ENCODE measurements at regions not wholly inside any gene's neighbourhood (a gene's known extent, or its start where the extent isn't known, plus 50 kb on each side); places are given as distances from the start of the nearest gene placed in this dataset.

DNA sequence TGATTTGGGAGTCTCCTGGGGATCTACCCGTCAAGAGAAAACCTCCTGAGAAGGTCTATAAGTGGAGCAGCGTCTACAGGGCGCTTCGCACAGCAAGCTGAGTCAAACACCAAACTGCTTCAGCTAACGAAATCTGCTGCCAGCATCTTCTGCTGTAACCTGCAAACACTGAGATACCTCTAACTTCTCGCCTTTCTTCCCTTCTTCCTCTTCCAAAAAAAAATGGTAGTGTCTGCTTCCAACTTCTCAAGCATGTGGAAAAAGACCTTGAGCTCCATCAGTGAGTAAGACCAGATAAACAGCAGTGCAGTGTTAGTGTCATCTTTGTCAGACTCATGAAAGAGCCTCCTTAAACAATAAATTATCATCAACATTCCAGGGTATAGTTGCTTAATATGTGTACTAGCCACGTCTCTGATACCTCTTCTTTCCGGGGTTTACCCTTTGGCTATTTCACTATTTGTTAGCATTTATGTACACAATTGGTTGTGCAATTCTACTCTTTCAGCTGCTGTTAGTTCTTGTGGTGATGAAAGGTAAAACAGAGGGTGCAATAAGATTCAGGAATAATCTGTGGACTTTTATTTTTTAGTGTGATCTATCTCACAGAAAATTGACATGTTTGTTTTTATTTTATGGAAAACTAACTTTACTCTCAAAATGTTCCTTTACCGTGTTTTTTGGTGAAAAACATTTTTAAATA, 81.6 kb downstream of the LLPH start (continued):
- TF ChIP-seq TCF7 (IDR thresholded peaks at IDR 0.05; ENCODE audit: low read depth) (peak; percentile 95), NCOR1 (IDR thresholded peaks at IDR 0.05; ENCODE audit: borderline replicate concordance, low read length) (peak; percentile 91), REXO4 (CRISPR knock-in tag; IDR thresholded peaks at IDR 0.05; ENCODE audit: borderline replicate concordance) (no peak), KDM6A (CRISPR knock-in tag; IDR thresholded peaks at IDR 0.05; ENCODE audit: low read depth) (peak; percentile 61; the same call in 1 of the 2 replicates), ZNF24 (IDR thresholded peaks at IDR 0.05) (peak; percentile 45; the same call in 1 of the 2 replicates), HNRNPLL (IDR thresholded peaks at IDR 0.05; ENCODE audit: low read depth, low read length, poor library complexity, severe bottlenecking) (no peak), ZNF563 (CRISPR knock-in tag; IDR thresholded peaks at IDR 0.05) (no peak), DR1 (CRISPR knock-in tag; IDR thresholded peaks at IDR 0.05) (no peak), SETDB1 (CRISPR knock-in tag; IDR thresholded peaks at IDR 0.05; ENCODE audit: borderline replicate concordance) (no peak), ZBTB8A (CRISPR knock-in tag; IDR thresholded peaks at IDR 0.05; ENCODE audit: borderline replicate concordance, low read depth) (no peak; the same call in 1 of the 2 replicates), DPF2 (CRISPR knock-in tag; IDR thresholded peaks at IDR 0.05; ENCODE audit: borderline replicate concordance, low read depth) (peak; percentile 96), ZFP1 (CRISPR knock-in tag; IDR thresholded peaks at IDR 0.05) (peak; percentile 65; the same call in 1 of the 2 replicates), TBP (CRISPR knock-in tag; IDR thresholded peaks at IDR 0.05) (no peak), CHCHD3 (CRISPR knock-in tag; IDR thresholded peaks at IDR 0.05) (no peak), CEBPG (CRISPR knock-in tag; IDR thresholded peaks at IDR 0.05) (peak; percentile 98), FOXC1 (CRISPR knock-in tag; IDR thresholded peaks at IDR 0.05; ENCODE audit: borderline replicate concordance) (no peak), GATA4 (IDR thresholded peaks at IDR 0.05; ENCODE audit: borderline replicate concordance, low read depth) (peak; percentile 95), HNF4A (CRISPR knock-in tag; IDR thresholded peaks at IDR 0.05) (peak; percentile 89), AKAP8 (CRISPR knock-in tag; IDR thresholded peaks at IDR 0.05) (no peak)
- TF ChIP-seq, protein P1, sequence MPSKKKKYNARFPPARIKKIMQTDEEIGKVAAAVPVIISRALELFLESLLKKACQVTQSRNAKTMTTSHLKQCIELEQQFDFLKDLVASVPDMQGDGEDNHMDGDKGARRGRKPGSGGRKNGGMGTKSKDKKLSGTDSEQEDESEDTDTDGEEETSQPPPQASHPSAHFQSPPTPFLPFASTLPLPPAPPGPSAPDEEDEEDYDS (CRISPR knock-in tag; IDR thresholded peaks at IDR 0.05), result peak; percentile 33; the same call in 1 of the 2 replicates
- TF ChIP-seq, protein P2, sequence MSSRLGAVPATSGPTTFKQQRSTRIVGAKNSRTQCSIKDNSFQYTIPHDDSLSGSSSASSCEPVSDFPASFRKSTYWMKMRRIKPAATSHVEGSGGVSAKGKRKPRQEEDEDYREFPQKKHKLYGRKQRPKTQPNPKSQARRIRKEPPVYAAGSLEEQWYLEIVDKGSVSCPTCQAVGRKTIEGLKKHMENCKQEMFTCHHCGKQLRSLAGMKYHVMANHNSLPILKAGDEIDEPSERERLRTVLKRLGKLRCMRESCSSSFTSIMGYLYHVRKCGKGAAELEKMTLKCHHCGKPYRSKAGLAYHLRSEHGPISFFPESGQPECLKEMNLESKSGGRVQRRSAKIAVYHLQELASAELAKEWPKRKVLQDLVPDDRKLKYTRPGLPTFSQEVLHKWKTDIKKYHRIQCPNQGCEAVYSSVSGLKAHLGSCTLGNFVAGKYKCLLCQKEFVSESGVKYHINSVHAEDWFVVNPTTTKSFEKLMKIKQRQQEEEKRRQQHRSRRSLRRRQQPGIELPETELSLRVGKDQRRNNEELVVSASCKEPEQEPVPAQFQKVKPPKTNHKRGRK (CRISPR knock-in tag; IDR thresholded peaks at IDR 0.05), result no peak
- TF ChIP-seq, protein P3, sequence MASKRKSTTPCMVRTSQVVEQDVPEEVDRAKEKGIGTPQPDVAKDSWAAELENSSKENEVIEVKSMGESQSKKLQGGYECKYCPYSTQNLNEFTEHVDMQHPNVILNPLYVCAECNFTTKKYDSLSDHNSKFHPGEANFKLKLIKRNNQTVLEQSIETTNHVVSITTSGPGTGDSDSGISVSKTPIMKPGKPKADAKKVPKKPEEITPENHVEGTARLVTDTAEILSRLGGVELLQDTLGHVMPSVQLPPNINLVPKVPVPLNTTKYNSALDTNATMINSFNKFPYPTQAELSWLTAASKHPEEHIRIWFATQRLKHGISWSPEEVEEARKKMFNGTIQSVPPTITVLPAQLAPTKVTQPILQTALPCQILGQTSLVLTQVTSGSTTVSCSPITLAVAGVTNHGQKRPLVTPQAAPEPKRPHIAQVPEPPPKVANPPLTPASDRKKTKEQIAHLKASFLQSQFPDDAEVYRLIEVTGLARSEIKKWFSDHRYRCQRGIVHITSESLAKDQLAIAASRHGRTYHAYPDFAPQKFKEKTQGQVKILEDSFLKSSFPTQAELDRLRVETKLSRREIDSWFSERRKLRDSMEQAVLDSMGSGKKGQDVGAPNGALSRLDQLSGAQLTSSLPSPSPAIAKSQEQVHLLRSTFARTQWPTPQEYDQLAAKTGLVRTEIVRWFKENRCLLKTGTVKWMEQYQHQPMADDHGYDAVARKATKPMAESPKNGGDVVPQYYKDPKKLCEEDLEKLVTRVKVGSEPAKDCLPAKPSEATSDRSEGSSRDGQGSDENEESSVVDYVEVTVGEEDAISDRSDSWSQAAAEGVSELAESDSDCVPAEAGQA (IDR thresholded peaks at IDR 0.05; ENCODE audit: low read depth), result no peak
- TF ChIP-seq, protein P3 (CRISPR knock-in tag; IDR thresholded peaks at IDR 0.05; ENCODE audit: borderline replicate concordance), result no peak

Data from HepG2 (cell line).